Esophagus (tissue), 2 donors: ENCODE measurements at regions not wholly inside any gene's neighbourhood (a gene's known extent, or its start where the extent isn't known, plus 50 kb on each side); places are given as distances from the start of the nearest gene placed in this dataset.
"Not testable (repeated sequence)": the region's sequence is repeated elsewhere in the genome, so short reads cannot be mapped to it uniquely, and the experiment has no call there.

ENCODE experiments used
- H3K27ac ChIP-seq, 2 donors: one replicate each; pipeline ENCODE4 v1.5.1; 2013; ENCODE audit warnings: low read depth in 2 of 2, mild to moderate bottlenecking in 2 of 2, inconsistent platforms in 1 of 2, low read length in 1 of 2, moderate library complexity in 1 of 2
- H3K27me3 ChIP-seq, 2 donors: one replicate each; pipeline ENCODE4 v1.6.1; 2013; ENCODE audit warnings: low read length in 2 of 2, control low read depth in 1 of 2, mild to moderate bottlenecking in 1 of 2; ENCODE audit not compliant: insufficient read depth in 2 of 2, control insufficient read depth in 1 of 2
- H3K36me3 ChIP-seq, 2 donors: one replicate each; pipeline ENCODE4 v1.6.1; 2013; ENCODE audit warnings: low read length in 1 of 2; ENCODE audit not compliant: control insufficient read depth in 2 of 2, insufficient read depth in 2 of 2
- H3K4me1 ChIP-seq, 2 donors: one replicate each; pipeline ENCODE4 v1.6.1; 2013; ENCODE audit warnings: low read length in 1 of 2; ENCODE audit not compliant: control insufficient read depth in 2 of 2, insufficient read depth in 2 of 2
- H3K4me3 ChIP-seq, 2 donors: one replicate each; pipeline ENCODE4 v1.5.1; 2013; ENCODE audit warnings: low read length in 2 of 2, mild to moderate bottlenecking in 2 of 2, low read depth in 1 of 2, moderate library complexity in 1 of 2
- H3K9me3 ChIP-seq, 2 donors: one replicate each; pipeline ENCODE4 v1.6.1; 2013; ENCODE audit warnings: mild to moderate bottlenecking in 2 of 2, low read depth in 1 of 2, low read length in 1 of 2, moderate library complexity in 1 of 2; ENCODE audit not compliant: control insufficient read depth in 2 of 2, insufficient read depth in 1 of 2
- WGBS, 2 donors: extraction: QIAGEN DNeasy Blood & Tissue Kit; methylation state at CpG; one replicate each; pipeline ENCODE4 v1.1.7; 2013; 5-methylcytosine and 5-hydroxymethylcytosine counted together
- donor health status: healthy with polysubstance abuse.
- donor health status: Bipolar disorder and iron deficiency.

DNA sequence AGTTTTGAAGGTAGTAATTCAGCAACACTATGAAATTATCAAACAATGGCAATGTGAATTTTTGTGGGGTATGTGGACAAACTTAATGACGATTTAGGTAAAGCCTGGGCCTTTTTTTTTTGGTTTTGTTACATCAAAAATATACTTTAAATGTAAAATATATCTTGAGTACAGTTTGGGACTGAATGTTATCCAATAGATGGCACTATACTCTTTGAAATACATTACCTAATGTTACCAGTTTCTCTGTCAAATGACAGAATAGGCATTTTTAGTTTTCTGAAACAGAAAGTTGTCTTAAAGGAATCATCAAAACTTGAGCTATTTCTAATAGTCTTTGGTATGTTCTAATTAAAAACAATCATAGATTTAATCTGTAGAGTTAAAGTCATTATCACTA, 1651.9 kb downstream of the C4orf33 start:
- 7 to 8% methylated on average over 1 of the region's 1 CpG for WGBS, 2 donors
- Histone ChIP-seq H3K9me3 (no peaks in the 10 kb centered on the region), H3K4me3 (no peak overlapping the region), H3K27me3 (no peaks in the 10 kb centered on the region), H3K27ac (no peak overlapping the region), H3K36me3 (no peaks in the 10 kb centered on the region), H3K4me1 (no peaks in the 10 kb centered on the region)

- no peaks in the 10 kb centered on the region for H3K36me3 ChIP-seq
- no peak overlapping the region for H3K4me3 ChIP-seq
- H3K27me3 ChIP-seq: no peaks in the 10 kb centered on the region
- 87 to 90% methylated on average over 2 of the region's 2 CpGs for WGBS, 2 donors
- H3K27ac ChIP-seq: no peak overlapping the region
- no peaks in the 10 kb centered on the region for H3K4me1 ChIP-seq
- peaks cover 2 to 4% of the 10 kb centered on the region in 2 donors for H3K9me3 ChIP-seq
Measured at GRCh38 chr4:130753926-130754325, 1658.0 kb downstream of the C4orf33 start.

DNA sequence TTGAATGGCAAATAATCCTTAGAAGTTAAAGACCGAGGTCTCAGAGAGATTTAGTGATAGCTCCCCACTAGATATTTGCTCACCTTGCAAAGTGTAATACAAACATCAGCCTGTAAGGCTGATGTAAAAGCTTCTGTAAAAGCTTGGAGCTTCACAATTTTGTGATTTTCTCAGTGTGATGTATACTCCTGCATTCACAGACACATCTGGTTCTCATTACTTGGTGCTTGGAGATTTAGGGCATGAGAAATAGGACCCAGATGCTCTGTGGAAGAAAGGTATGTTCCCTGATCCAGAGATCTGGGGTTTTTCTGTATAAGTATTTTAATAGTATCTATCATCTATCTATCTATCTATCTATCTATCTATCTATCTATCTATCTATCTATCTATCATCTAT, 1664.3 kb downstream of the C4orf33 start:
- no peaks in the 10 kb centered on the region for H3K27me3 ChIP-seq
- WGBS, 2 donors: 36 to 44% methylated on average over 1 of the region's 1 CpG
- H3K36me3 ChIP-seq: no peaks in the 10 kb centered on the region

GRCh38 chr4:130767384-130767783, 1671.4 kb downstream of the C4orf33 start:
- WGBS, 2 donors: 83 to 88% methylated on average over 6 of the region's 6 CpGs
- H3K4me1 ChIP-seq, H3K9me3 ChIP-seq: not testable (repeated sequence)

More for the DNA sequence above, 1664.3 kb downstream of the C4orf33 start:
- H3K4me1 ChIP-seq: no peaks in the 10 kb centered on the region
- no peak overlapping the region for H3K4me3 ChIP-seq
- H3K27ac ChIP-seq: no peak overlapping the region
- H3K9me3 ChIP-seq: peaks cover 2 to 4% of the 10 kb centered on the region in 2 donors

DNA sequence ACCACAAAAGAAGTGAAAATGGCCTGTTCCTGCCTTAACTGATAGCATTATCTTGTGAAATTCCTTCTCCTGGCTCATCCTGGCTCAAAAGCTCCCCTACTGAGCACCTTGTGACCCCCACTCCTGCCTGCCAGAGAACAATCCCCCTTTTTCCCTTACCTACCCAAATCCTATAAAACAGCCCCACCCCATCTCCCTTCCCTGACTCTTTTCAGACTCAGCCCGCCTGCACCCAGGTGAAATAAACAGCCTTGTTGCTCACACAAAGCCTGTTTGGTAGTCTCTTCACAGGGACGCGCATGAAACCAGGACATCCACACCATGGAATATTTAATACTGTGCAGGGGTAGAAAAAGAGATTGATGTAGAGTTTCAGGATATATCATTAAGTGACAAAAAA, 1677.0 kb downstream of the C4orf33 start:
- H3K9me3 ChIP-seq, H3K27ac ChIP-seq, H3K36me3 ChIP-seq, H3K4me1 ChIP-seq, H3K27me3 ChIP-seq, H3K4me3 ChIP-seq: not testable (repeated sequence)
- 78 to 91% methylated on average over 3 of the region's 3 CpGs for WGBS, 2 donors

More at GRCh38 chr4:130767384-130767783, 1671.4 kb downstream of the C4orf33 start:
- not testable (repeated sequence) for H3K4me3 ChIP-seq, H3K27ac ChIP-seq, H3K36me3 ChIP-seq, H3K27me3 ChIP-seq

DNA sequence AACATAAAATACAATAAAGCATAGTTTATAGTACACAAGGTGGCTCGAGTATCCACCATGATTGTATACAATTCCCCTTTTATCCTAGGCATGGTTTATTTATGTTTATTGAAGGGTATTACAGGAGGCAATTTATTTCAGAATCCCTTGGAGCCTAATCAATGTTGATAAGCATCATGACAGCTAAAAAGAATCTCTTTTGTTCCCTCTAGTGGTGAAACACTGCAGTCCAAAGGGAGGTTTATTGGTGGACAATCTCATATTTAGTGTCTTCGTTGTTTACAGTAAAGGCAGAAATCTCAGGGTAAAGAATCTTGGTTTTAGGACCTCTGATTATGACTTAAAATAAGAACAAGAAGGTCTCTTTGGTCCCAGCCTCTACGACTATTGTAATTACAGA, 1712.5 kb downstream of the C4orf33 start:
- peaks cover 0 to 5% of the 10 kb centered on the region in 2 donors for H3K9me3 ChIP-seq
- no peaks in the 10 kb centered on the region for H3K36me3 ChIP-seq
- 52 to 57% methylated on average over 3 of the region's 3 CpGs for WGBS, 2 donors
- H3K27me3 ChIP-seq: no peaks in the 10 kb centered on the region
- H3K4me1 ChIP-seq: no peaks in the 10 kb centered on the region
- no peak overlapping the region for H3K4me3 ChIP-seq
- H3K27ac ChIP-seq: no peak overlapping the region

DNA sequence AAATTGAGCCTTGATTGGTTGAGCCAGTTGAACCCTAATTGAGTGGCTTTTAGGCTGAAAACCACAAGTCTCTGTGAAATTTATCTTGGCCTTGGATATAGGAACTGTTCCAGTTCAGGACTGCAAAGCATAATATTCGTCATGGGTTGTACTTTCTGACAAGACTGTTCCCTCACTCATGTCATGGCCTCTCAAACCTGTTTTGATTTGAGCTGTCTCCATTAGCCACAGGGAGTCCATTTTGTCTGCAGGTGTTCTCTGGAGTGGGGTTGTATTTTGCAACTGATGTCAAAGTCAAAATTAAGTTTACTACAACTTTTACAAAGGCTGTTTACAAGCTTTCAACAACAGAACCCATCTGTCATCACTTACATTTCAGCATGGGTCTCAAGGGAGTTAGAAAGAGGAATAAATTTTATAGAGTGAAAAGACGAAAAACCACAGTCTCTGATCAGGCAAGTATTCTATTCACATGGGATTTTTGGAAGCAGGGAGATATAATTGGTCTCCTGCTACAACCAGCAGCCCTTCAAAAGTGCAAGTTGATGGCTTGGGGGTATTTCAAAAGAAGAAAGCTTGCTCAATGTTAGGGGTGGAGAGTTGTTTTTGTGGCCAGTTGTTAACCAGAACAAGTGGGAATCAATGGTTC, 1716.3 kb downstream of the C4orf33 start:
- H3K36me3 ChIP-seq: no peaks in the 10 kb centered on the region
- no peaks in the 10 kb centered on the region for H3K4me1 ChIP-seq
- H3K27me3 ChIP-seq: no peaks in the 10 kb centered on the region
- H3K9me3 ChIP-seq: no peaks in the 10 kb centered on the region
- no peak overlapping the region for H3K27ac ChIP-seq
- no peak overlapping the region for H3K4me3 ChIP-seq
- WGBS, 2 donors: 33 to 38% methylated on average over 2 of the region's 2 CpGs

GRCh38 chr4:130814896-130815295, 1718.9 kb downstream of the C4orf33 start:
- H3K27me3 ChIP-seq: no peaks in the 10 kb centered on the region
- H3K27ac ChIP-seq: no peak overlapping the region
- no peaks in the 10 kb centered on the region for H3K9me3 ChIP-seq
- no peaks in the 10 kb centered on the region for H3K4me1 ChIP-seq
- no peaks in the 10 kb centered on the region for H3K36me3 ChIP-seq
- H3K4me3 ChIP-seq: no peak overlapping the region

DNA sequence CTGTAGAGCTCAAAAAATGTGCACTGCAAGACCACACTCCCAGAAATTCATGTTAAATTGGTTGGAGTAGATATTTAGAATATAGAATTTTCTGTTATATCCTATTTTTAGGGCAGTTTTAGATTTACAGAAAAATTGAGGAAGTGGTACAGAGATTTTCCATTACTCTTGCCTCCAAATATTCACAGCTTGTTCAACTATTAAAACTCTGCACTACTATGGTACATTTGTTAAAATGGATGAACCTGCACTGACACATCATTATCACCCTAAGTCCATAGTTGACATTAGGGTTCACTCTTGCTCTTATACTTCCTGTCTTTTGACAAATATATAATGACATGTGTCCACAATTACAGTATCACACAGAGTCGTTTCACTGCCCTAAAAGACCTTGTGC, 1724.5 kb downstream of the C4orf33 start:
- Histone ChIP-seq H3K4me1 (no peaks in the 10 kb centered on the region), H3K9me3 (no peaks in the 10 kb centered on the region), H3K36me3 (no peaks in the 10 kb centered on the region), H3K27ac (no peak overlapping the region), H3K27me3 (no peaks in the 10 kb centered on the region), H3K4me3 (no peak overlapping the region)
- 28 to 52% methylated on average over 1 of the region's 1 CpG for WGBS, 2 donors

DNA sequence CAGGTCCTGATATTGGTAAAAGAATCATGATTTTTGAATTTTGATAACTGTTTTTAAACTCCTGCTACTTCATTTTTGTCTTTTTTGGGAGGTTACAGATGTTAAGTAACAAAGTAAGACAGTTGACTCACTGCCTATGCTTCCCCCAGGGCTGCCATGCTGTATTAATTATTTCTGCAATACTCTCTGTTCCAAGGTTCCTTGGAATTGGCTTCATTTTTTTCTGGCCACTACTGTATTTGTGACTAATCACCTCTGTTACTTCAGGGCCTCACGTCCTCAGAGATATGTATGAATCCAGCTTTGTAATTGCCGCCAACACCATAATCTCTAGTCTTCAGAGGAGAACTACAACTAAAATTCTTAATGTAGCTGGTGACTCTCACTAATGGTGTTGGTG, 1729.3 kb downstream of the C4orf33 start:
- Histone ChIP-seq H3K27me3 (no peaks in the 10 kb centered on the region), H3K9me3 (no peaks in the 10 kb centered on the region), H3K4me1 (no peaks in the 10 kb centered on the region), H3K36me3 (no peaks in the 10 kb centered on the region), H3K27ac (no peak overlapping the region), H3K4me3 (no peak overlapping the region)
- 71 to 76% methylated on average over 2 of the region's 2 CpGs for WGBS, 2 donors
